ENCODE measurements at regions not wholly inside any gene's neighbourhood (a gene's known extent, or its start where the extent isn't known, plus 50 kb on each side); places are given as distances from the start of the nearest gene placed in this dataset.

- no peak for DNase-seq (ENCODE audit: insufficient read length, low spot score)
- TF ChIP-seq CTCF (IDR thresholded peaks at IDR 0.05; ENCODE audit: insufficient read depth, missing control alignments) = no peak
Observed at GRCh38 chr7:156461881-156462665, 178.5 kb upstream of the RNF32 start.

GRCh38 chr7:156460858-156461627, 179.5 kb upstream of the RNF32 start:
- no peak for TF ChIP-seq CTCF (IDR thresholded peaks at IDR 0.05; ENCODE audit: insufficient read depth, missing control alignments)
- FAIRE-seq = no peak
- DNase-seq (ENCODE audit: insufficient read length, low spot score) = no peak

More at GRCh38 chr7:156461881-156462665, 178.5 kb upstream of the RNF32 start:
- no peak for FAIRE-seq

- no peak for TF ChIP-seq CTCF (IDR thresholded peaks at IDR 0.05; ENCODE audit: insufficient read depth, missing control alignments)
- FAIRE-seq = no peak
- no peak for DNase-seq (ENCODE audit: insufficient read length, low spot score)
Observed at GRCh38 chr7:156459582-156459981, 181.0 kb upstream of the RNF32 start.

GRCh38 chr7:156459067-156459466, 181.5 kb upstream of the RNF32 start:
- DNase-seq (ENCODE audit: insufficient read length, low spot score) = no peak
- FAIRE-seq = no peak

GRCh38 chr7:156458011-156458410, 182.6 kb upstream of the RNF32 start:
- no peak for TF ChIP-seq CTCF (IDR thresholded peaks at IDR 0.05; ENCODE audit: insufficient read depth, missing control alignments)
- no peak for FAIRE-seq
- DNase-seq (ENCODE audit: insufficient read length, low spot score) = no peak

More at GRCh38 chr7:156459067-156459466, 181.5 kb upstream of the RNF32 start:
- TF ChIP-seq CTCF (IDR thresholded peaks at IDR 0.05; ENCODE audit: insufficient read depth, missing control alignments) = no peak

GRCh38 chr7:156456503-156457115, 184.0 kb upstream of the RNF32 start:
- TF ChIP-seq CTCF (IDR thresholded peaks at IDR 0.05; ENCODE audit: insufficient read depth, missing control alignments) = no peak
- no peak for FAIRE-seq
- no peak for DNase-seq (ENCODE audit: insufficient read length, low spot score)

Measured in D721Med (cell line).